IMR-90 (cell line): ENCODE measurements at regions not wholly inside any gene's neighbourhood (a gene's known extent, or its start where the extent isn't known, plus 50 kb on each side); places are given as distances from the start of the nearest gene placed in this dataset.

Experiments used
- ATAC-seq: fragments of 200-7000 bp; cut with Tn5 transposase; 2 replicates; pipeline ENCODE4 v1.9.1; 2020; ENCODE audit warnings: low read depth, mild to moderate bottlenecking, moderate library complexity
- BruUV-seq: library from RNA; stranded (reverse); fragments of 400-500 nt; replicated peaks from 2 replicates; lab custom pipeline; 2021; lab: Mats Ljungman, UMichigan
- CTCF ChIA-PET: fragments of 300-600 bp; formaldehyde crosslinking; extraction: SDS; loops from one replicate; lab custom pipeline; 2021; ENCODE audit warnings: antibody characterized with exemption; lab: Yijun Ruan, JAX
- POLR2A ChIA-PET: fragments of 300-600 bp; sonication (Branson Sonifier 250); formaldehyde crosslinking; loops from one replicate; lab custom pipeline; 2022; ENCODE audit warnings: antibody characterized with exemption; ENCODE audit not compliant: unreplicated experiment; lab: Charles Lee
- DNase-seq: peaks from one replicate; pipeline ENCODE4 v3.0.0; 2013
- H2AFZ ChIP-seq: replicated peaks from 2 replicates; pipeline ENCODE3; 2013; ENCODE audit warnings: low read length, mild to moderate bottlenecking; ENCODE audit not compliant: poor library complexity
- H2AK5ac ChIP-seq: 2 replicates; pipeline ENCODE4 v1.6.1; 2013; ENCODE audit warnings: low read depth, low read length, inconsistent platforms
- H2AK9ac ChIP-seq: replicated peaks from 2 replicates; pipeline ENCODE3; 2013; ENCODE audit warnings: mild to moderate bottlenecking, low read depth, low read length, moderate library complexity; ENCODE audit not compliant: poor library complexity
- H2BK120ac ChIP-seq: 2 replicates; pipeline ENCODE4 v1.6.1; 2013; ENCODE audit warnings: low read depth, low read length, inconsistent platforms
- H2BK15ac ChIP-seq: 3 replicates; pipeline ENCODE4 v1.6.1; 2013; ENCODE audit warnings: low read depth, low read length, inconsistent platforms
- H2BK20ac ChIP-seq: 2 replicates; pipeline ENCODE4 v1.6.1; 2013; ENCODE audit warnings: low read depth, mild to moderate bottlenecking, inconsistent platforms, low read length, moderate library complexity
- H2BK5ac ChIP-seq: 2 replicates; pipeline ENCODE4 v1.6.1; 2013; ENCODE audit warnings: mild to moderate bottlenecking, low read depth, low read length, inconsistent platforms; ENCODE audit not compliant: poor library complexity, severe bottlenecking
- H3K14ac ChIP-seq: replicated peaks from 2 replicates; pipeline ENCODE4 v1.6.1; 2013; ENCODE audit warnings: low read depth, low read length, inconsistent platforms
- H3K18ac ChIP-seq: 2 replicates; pipeline ENCODE4 v1.6.1; 2013; ENCODE audit warnings: low read depth, low read length, control low read depth
- H3K23ac ChIP-seq: 2 replicates; pipeline ENCODE4 v1.6.1; 2013; ENCODE audit warnings: low read depth, low read length, inconsistent platforms
- H3K27ac ChIP-seq: 2 replicates; pipeline ENCODE4 v1.5.1; 2013; ENCODE audit warnings: mild to moderate bottlenecking, control low read depth, low read length; ENCODE audit not compliant: insufficient read depth
- H3K27me3 ChIP-seq: 2 replicates; pipeline ENCODE4 v1.6.1; 2013; ENCODE audit warnings: low read length; ENCODE audit not compliant: control insufficient read depth, insufficient read depth
- H3K36me3 ChIP-seq: 2 replicates; pipeline ENCODE4 v1.6.1; 2013; ENCODE audit warnings: low read length, mixed read lengths; ENCODE audit not compliant: control insufficient read depth, insufficient read depth
- H3K4ac ChIP-seq: 2 replicates; pipeline ENCODE4 v1.6.1; 2013; ENCODE audit warnings: low read depth, low read length, inconsistent platforms
- H3K4me1 ChIP-seq: 2 replicates; pipeline ENCODE4 v1.6.1; 2013; ENCODE audit warnings: low read length, mixed read lengths; ENCODE audit not compliant: control insufficient read depth, insufficient read depth
- H3K4me2 ChIP-seq: 2 replicates; pipeline ENCODE4 v1.6.1; 2013; ENCODE audit warnings: low read depth, mild to moderate bottlenecking, control low read depth, low read length, moderate library complexity
- H3K4me3 ChIP-seq: 2 replicates; pipeline ENCODE4 v1.5.1; 2013; ENCODE audit warnings: low read depth, mild to moderate bottlenecking, control low read depth, low read length, moderate library complexity; ENCODE audit not compliant: insufficient read depth
- H3K56ac ChIP-seq: 2 replicates; pipeline ENCODE4 v1.6.1; 2013; ENCODE audit warnings: low read length, inconsistent platforms; ENCODE audit not compliant: insufficient read depth; ENCODE audit errors: extremely low read depth
- H3K79me1 ChIP-seq, 2 experiments: 2 replicates each; pipeline ENCODE4 v1.6.1; 2013; ENCODE audit warnings: low read length in 2 of 2, inconsistent platforms in 1 of 2, low read depth in 1 of 2
- H3K9ac ChIP-seq: 2 replicates; pipeline ENCODE4 v1.6.1; 2013; ENCODE audit warnings: low read depth, low read length, control low read depth
- H3K9me1 ChIP-seq: 2 replicates; pipeline ENCODE4 v1.6.1; 2013; ENCODE audit warnings: low read length, inconsistent platforms; ENCODE audit not compliant: insufficient read depth
- H3K9me3 ChIP-seq: 2 replicates; pipeline ENCODE4 v1.6.1; 2013; ENCODE audit warnings: low read length; ENCODE audit not compliant: control insufficient read depth, insufficient read depth
- H4K20me1 ChIP-seq: 2 replicates; pipeline ENCODE4 v1.6.1; 2013; ENCODE audit warnings: low read length, inconsistent platforms; ENCODE audit not compliant: insufficient read depth
- H4K5ac ChIP-seq: 2 replicates; pipeline ENCODE4 v1.6.1; 2013; ENCODE audit warnings: mild to moderate bottlenecking, low read depth, low read length, control low read depth
- H4K8ac ChIP-seq, 2 experiments: 2 replicates each; pipeline ENCODE4 v1.6.1; 2013; ENCODE audit warnings: low read depth in 2 of 2, low read length in 2 of 2, control low read depth in 1 of 2, inconsistent platforms in 1 of 2
- H4K91ac ChIP-seq: 2 replicates; pipeline ENCODE4 v1.6.1; 2013; ENCODE audit warnings: low read depth, low read length, inconsistent platforms; ENCODE audit not compliant: insufficient read depth
- BHLHE40 ChIP-seq: fragments of 150-350 bp; IDR thresholded peaks from 2 replicates; pipeline ENCODE4 v1.6.1; 2016; ENCODE audit warnings: mild to moderate bottlenecking, low read depth, low read length
- CHD1 ChIP-seq: IDR thresholded peaks from 2 replicates; pipeline ENCODE4 v1.6.1; 2012; ENCODE audit warnings: low read depth, low read length, improper control_type of control experiment
- CTCF ChIP-seq: conservative IDR thresholded peaks from 2 replicates; pipeline ENCODE4 v1.5.1; 2012; ENCODE audit warnings: mild to moderate bottlenecking, low read depth, low read length, improper control_type of control experiment
- ELK1 ChIP-seq: fragments of 150-350 bp; IDR thresholded peaks from 2 replicates; pipeline ENCODE4 v1.6.1; 2016; ENCODE audit warnings: low read depth, mild to moderate bottlenecking, low read length, moderate library complexity, borderline replicate concordance
- MAZ ChIP-seq: IDR thresholded peaks from 2 replicates; pipeline ENCODE4 v1.6.1; 2012; ENCODE audit warnings: low read depth, mild to moderate bottlenecking, low read length, improper control_type of control experiment, moderate library complexity, borderline replicate concordance
- NFE2L2 ChIP-seq: fragments of 150-350 bp; IDR thresholded peaks from 2 replicates; pipeline ENCODE4 v1.6.1; 2016; ENCODE audit warnings: low read depth, mild to moderate bottlenecking, low read length
- RAD21 ChIP-seq: IDR thresholded peaks from 2 replicates; pipeline ENCODE4 v1.6.1; 2012; ENCODE audit warnings: low read length, improper control_type of control experiment
- RCOR1 ChIP-seq: IDR thresholded peaks from 2 replicates; pipeline ENCODE4 v1.6.1; 2012; ENCODE audit warnings: mild to moderate bottlenecking, low read length, improper control_type of control experiment; ENCODE audit not compliant: insufficient replicate concordance
- SMC3 ChIP-seq: fragments of 150-350 bp; IDR thresholded peaks from 2 replicates; pipeline ENCODE4 v1.6.1; 2016; ENCODE audit warnings: low read depth, mild to moderate bottlenecking, antibody characterized with exemption, low read length, moderate library complexity
- USF2 ChIP-seq: fragments of 150-350 bp; IDR thresholded peaks from 2 replicates; pipeline ENCODE4 v1.6.1; 2017; ENCODE audit warnings: mild to moderate bottlenecking, antibody characterized with exemption, low read length, low read depth
- WGBS, 2 experiments: methylation state at CpG; one replicate each; pipeline versions ENCODE4 v1.1.5 to v1.1.7; 2013; ENCODE audit warnings: missing lambda C conversion rate in 2 of 2; ENCODE audit not compliant: insufficient read length in 1 of 2; ENCODE audit errors: extremely low coverage in 2 of 2; 5-methylcytosine and 5-hydroxymethylcytosine counted together
- dilution Hi-C: fragments of 300-500 bp; cut with HindIII; formaldehyde crosslinking; loops from one replicate; pipeline ENCODE4 v1.14.3; 2018; ENCODE audit warnings: low sequenced_read_pairs; ENCODE audit not compliant: unreplicated experiment
- in situ Hi-C: fragments of 300-500 bp; cut with MboI; formaldehyde crosslinking; loops from 3 replicates; pipeline ENCODE4 v1.14.3; 2019; ENCODE audit warnings: low sequenced_read_pairs, inconsistent platforms, mixed read lengths
- intact Hi-C: fragments of 100-400 bp; cut with micrococcal nuclease; formaldehyde crosslinking; loops from 2 replicates; pipeline ENCODE4 v1.10.0; 2022

GRCh38 chr2:129732630-129733026 is 246.8 kb upstream of the RAB6C start:
- H2BK15ac ChIP-seq: no peak overlapping the region
- no peak overlapping the region for H4K5ac ChIP-seq
- H2AK9ac ChIP-seq: no peak overlapping the region
- H3K23ac ChIP-seq: no peak overlapping the region
- H4K20me1 ChIP-seq: no peaks in the 10 kb centered on the region; the same call in 1 of the 2 replicates
- H3K9ac ChIP-seq: no peak overlapping the region
- no peak overlapping the region for H3K56ac ChIP-seq
- H2AK5ac ChIP-seq: no peak overlapping the region
- H3K36me3 ChIP-seq: no peaks in the 10 kb centered on the region
- H3K27ac ChIP-seq: no peak overlapping the region
- H2BK5ac ChIP-seq: no peak overlapping the region
- H2BK120ac ChIP-seq: no peak overlapping the region
- H3K4me3 ChIP-seq: no peak overlapping the region
- POLR2A ChIA-PET: no interaction called here
- peaks cover 21% of the 10 kb centered on the region for H3K9me3 ChIP-seq
- CTCF ChIA-PET: no interaction called here
- no peak overlapping the region for H4K91ac ChIP-seq
- no peak overlapping the region for H4K8ac ChIP-seq
- WGBS, 2 experiments: no CpG with 5 or more reads among the region's 7 CpGs
- H3K14ac ChIP-seq: no peak overlapping the region
- no peak overlapping the region for H3K4me2 ChIP-seq
- no peak overlapping the region for H2AFZ ChIP-seq
- ATAC-seq (no peak), DNase-seq (no peak)
- H3K4ac ChIP-seq: no peak overlapping the region
- dilution Hi-C loops (no loop called here), in situ Hi-C loops (no loop called here), intact Hi-C loops (no loop called here)
- H3K18ac ChIP-seq: no peak overlapping the region
- BruUV-seq: no TSS peak
- H3K9me1 ChIP-seq: no peaks in the 10 kb centered on the region
- H3K27me3 ChIP-seq: no peaks in the 10 kb centered on the region
- no peaks in the 10 kb centered on the region for H3K4me1 ChIP-seq
- H2BK20ac ChIP-seq: no peak overlapping the region
- TF ChIP-seq BHLHE40: no peak
- TF ChIP-seq ELK1: no peak
- TF ChIP-seq CHD1: no peak
- no peak for TF ChIP-seq SMC3
- TF ChIP-seq CTCF: no peak
- TF ChIP-seq MAZ: no peak
- no peak for TF ChIP-seq RCOR1
- no peak for TF ChIP-seq USF2
- no peak for TF ChIP-seq RAD21
- no peak for TF ChIP-seq NFE2L2
- no peaks in the 10 kb centered on the region for H3K79me1 ChIP-seq
